ENCODE measurements at regions not wholly inside any gene's neighbourhood (a gene's known extent, or its start where the extent isn't known, plus 50 kb on each side); places are given as distances from the start of the nearest gene placed in this dataset.

DNA sequence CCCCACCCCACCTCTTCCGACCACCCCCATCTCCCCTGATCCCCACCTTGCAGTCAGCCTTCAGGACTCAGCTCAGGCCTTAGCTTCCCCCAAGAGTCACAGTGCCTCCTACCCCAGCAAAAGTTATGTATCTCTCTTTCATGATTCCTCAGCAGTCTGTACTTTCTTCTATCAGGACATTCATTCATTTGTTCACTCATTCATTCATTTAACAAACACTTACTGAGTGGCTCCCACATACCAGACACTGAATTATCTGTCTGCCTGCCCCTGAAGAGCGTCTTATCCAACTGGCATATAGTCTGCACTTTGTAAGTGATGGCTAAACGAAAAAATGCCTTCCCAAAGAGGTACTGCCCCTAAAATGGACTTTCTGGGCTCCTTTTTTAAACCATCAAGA lies 114.4 kb upstream of the SLC35F3 start:
- Histone ChIP-seq H2BK15ac (ENCODE audit: low read depth, low read length) (no peak overlapping the region), H2AFZ (ENCODE audit: low read length) (no peak overlapping the region), H3K4ac (ENCODE audit: low read depth, low read length) (no peak overlapping the region), H3K4me1 (ENCODE audit: insufficient read depth, low read length) (no peaks in the 10 kb centered on the region), H2BK5ac (ENCODE audit: insufficient read length, low read length) (no peak overlapping the region), H3K27ac (ENCODE audit: insufficient read length, low read depth, low read length) (no peak overlapping the region), H2BK20ac (ENCODE audit: low read depth, low read length, poor library complexity, severe bottlenecking) (no peak overlapping the region), H4K20me1 (ENCODE audit: control insufficient read depth, insufficient read depth, insufficient read length) (no peaks in the 10 kb centered on the region), H4K5ac (ENCODE audit: insufficient read length, low read depth, low read length) (no peak overlapping the region), H2BK120ac (ENCODE audit: low read depth, low read length, poor library complexity, severe bottlenecking) (no peak overlapping the region), H3K56ac (ENCODE audit: insufficient read length, low read depth, low read length) (no peak overlapping the region), H3K9ac (ENCODE audit: extremely low read depth, insufficient read length, low read length) (no peak overlapping the region), H4K91ac (ENCODE audit: insufficient read length, low read depth, low read length) (no peak overlapping the region), H3K14ac (ENCODE audit: insufficient read depth, low read length) (no peak overlapping the region), H3K23me2 (ENCODE audit: insufficient read length, low read depth, low read length, poor library complexity, severe bottlenecking) (no peaks in the 10 kb centered on the region), H3K79me1 (ENCODE audit: insufficient read depth, low read depth, low read length, poor library complexity, severe bottlenecking) (no peaks in the 10 kb centered on the region), H2BK12ac (ENCODE audit: insufficient read length, low read depth, low read length) (no peak overlapping the region), H3K23ac (ENCODE audit: insufficient read length, low read depth, low read length) (no peak overlapping the region), H3K79me2 (ENCODE audit: insufficient read depth, low read length) (no peaks in the 10 kb centered on the region), H3T11ph (ENCODE audit: low read length) (no peak overlapping the region), H3K4me2 (ENCODE audit: insufficient read depth, insufficient read length, low read length) (no peak overlapping the region), H4K8ac (replicated peaks; ENCODE audit: insufficient read length, low read depth, low read length) (no peak overlapping the region), H3K27me3 (ENCODE audit: insufficient read depth, low read length) (no peaks in the 10 kb centered on the region), H2AK5ac (ENCODE audit: insufficient read length, low read length) (no peak overlapping the region), H3K9me3 (ENCODE audit: control insufficient read depth, low read depth, low read length) (no peaks in the 10 kb centered on the region), H3K18ac (ENCODE audit: insufficient read length, low read depth, low read length) (no peak overlapping the region)
- H3K27me3 Mint-ChIP-seq (ENCODE audit: low read depth) = no peaks in the 10 kb centered on the region
- H3K4me1 Mint-ChIP-seq = no peaks in the 10 kb centered on the region
- peaks cover 13 to 15% of the 10 kb centered on the region in 2 experiments for H3K9me3 Mint-ChIP-seq
- TF ChIP-seq, protein P1, sequence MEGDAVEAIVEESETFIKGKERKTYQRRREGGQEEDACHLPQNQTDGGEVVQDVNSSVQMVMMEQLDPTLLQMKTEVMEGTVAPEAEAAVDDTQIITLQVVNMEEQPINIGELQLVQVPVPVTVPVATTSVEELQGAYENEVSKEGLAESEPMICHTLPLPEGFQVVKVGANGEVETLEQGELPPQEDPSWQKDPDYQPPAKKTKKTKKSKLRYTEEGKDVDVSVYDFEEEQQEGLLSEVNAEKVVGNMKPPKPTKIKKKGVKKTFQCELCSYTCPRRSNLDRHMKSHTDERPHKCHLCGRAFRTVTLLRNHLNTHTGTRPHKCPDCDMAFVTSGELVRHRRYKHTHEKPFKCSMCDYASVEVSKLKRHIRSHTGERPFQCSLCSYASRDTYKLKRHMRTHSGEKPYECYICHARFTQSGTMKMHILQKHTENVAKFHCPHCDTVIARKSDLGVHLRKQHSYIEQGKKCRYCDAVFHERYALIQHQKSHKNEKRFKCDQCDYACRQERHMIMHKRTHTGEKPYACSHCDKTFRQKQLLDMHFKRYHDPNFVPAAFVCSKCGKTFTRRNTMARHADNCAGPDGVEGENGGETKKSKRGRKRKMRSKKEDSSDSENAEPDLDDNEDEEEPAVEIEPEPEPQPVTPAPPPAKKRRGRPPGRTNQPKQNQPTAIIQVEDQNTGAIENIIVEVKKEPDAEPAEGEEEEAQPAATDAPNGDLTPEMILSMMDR (conservative IDR thresholded peaks at IDR 0.05) = no peak
- H3K36me3 Mint-ChIP-seq (ENCODE audit: insufficient read depth in 1 of 3, low read depth in 3 of 3) = peaks cover 0 to 6% (median 2%) of the 10 kb centered on the region in 3 experiments; a peak in 3 of 7 replicates
- WGBS (ENCODE audit: extremely low coverage, insufficient read length, low lambda C conversion rate) = no CpG with 5 or more reads among the region's 3 CpGs
- no peak overlapping the region for H3K4me3 Mint-ChIP-seq
- no peak overlapping the region; a peak in 1 of 7 replicates for H3K27ac Mint-ChIP-seq
- no peak for DNase-seq

Measured in H9 (cell line).